ENCODE measurements at regions not wholly inside any gene's neighbourhood (a gene's known extent, or its start where the extent isn't known, plus 50 kb on each side); places are given as distances from the start of the nearest gene placed in this dataset.
"Not testable (repeated sequence)": the region's sequence is repeated elsewhere in the genome, so short reads cannot be mapped to it uniquely, and the experiment has no call there.

GRCh38 chr7:3117488-3118231 lies 74.0 kb upstream of the CARD11 start:
- Histone ChIP-seq H3K36me3 (ENCODE audit: insufficient read depth, low read length) (no peaks in the 10 kb centered on the region), H3K27ac (ENCODE audit: low read depth, low read length) (no peak overlapping the region), H3K4me1 (ENCODE audit: insufficient read depth, low read length) (peaks cover 64% of the 10 kb centered on the region), H3K9me3 (ENCODE audit: control insufficient read depth in 1 of 2, low read length in 2 of 2) (no peaks in the 10 kb centered on the region), H3K27me3 (ENCODE audit: insufficient read depth, low read length) (no peaks in the 10 kb centered on the region), H3K4me3 (ENCODE audit: low read length in 2 of 2) (peak overlapping the region in 1 of 2 donors; percentile 22)
- ChIA-PET POLR2A (ENCODE audit: partially characterized antibody) (interaction anchor here (0.9 to 4.5 kb wide), 5 partner anchors 10 to 53 kb away, joined by 3 to 46 read pairs (median 9); no protein-coding TSS in a partner anchor), CTCF (ENCODE audit: partially characterized antibody) (interaction anchor here (0.6 to 2.5 kb wide), 7 partner anchors 19 to 253 kb away, joined by 3 to 10 read pairs (median 4); no protein-coding TSS in a partner anchor)
- Mint-ChIP-seq H3K36me3 (peaks cover 10 to 13% of the 10 kb centered on the region in 2 donors), H3K4me3 (peak overlapping the region in 7 of 8 donors; percentile 83 to 98 (median 90)), H3K9me3 (peaks cover 0 to 36% (median 12%) of the 10 kb centered on the region in 8 donors), H3K27ac (peak overlapping the region in 6 of 7 donors; percentile 84 to 96 (median 90)), H3K4me1 (peaks cover 43 to 88% (median 58%) of the 10 kb centered on the region in 4 donors), H3K27me3 (peaks cover 0 to 2% of the 10 kb centered on the region in 2 donors)
- intact Hi-C loops (cut with micrococcal nuclease), result loop anchor here (2.0 kb wide), 1 partner anchor 23 kb away; no protein-coding TSS in a partner anchor
- peak in 3 of 5 donors; percentile 13 to 42 (median 33) for DNase-seq

DNA sequence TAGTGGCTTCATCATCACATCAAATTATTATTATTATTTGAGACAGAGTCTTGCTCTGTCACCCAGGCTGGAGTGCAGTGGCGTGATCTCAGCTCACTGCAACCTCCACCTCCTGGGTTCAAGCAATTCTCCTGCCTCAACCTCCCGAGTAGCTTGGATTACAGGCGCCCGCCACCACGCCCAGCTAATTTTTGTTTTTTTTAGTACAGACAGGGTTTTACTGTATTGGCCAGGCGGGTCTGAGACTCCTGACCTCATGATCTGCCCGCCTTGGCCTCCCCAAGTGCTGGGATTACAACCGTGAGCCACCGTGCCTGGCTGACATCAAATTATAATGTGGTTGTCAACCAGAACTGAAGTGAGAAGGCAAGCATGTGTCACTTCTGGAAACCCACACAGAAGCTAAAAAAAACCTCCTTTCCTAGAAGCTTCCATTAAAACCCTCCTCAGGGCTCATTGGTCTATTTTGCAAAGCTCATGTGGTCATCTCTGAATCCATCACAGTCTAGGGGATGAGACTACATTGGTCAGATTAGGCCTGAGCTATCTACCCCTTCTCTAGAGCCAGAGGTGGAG lies 75.8 kb upstream of the CARD11 start:
- peaks cover 5 to 13% of the 10 kb centered on the region in 2 donors for H3K36me3 Mint-ChIP-seq
- H3K27ac ChIP-seq (ENCODE audit: low read depth, low read length); H3K27me3 Mint-ChIP-seq; H3K27me3 ChIP-seq (ENCODE audit: insufficient read depth, low read length); H3K4me3 ChIP-seq (ENCODE audit: low read length in 2 of 2); intact Hi-C loops (cut with micrococcal nuclease); H3K9me3 ChIP-seq (ENCODE audit: control insufficient read depth in 1 of 2, low read length in 2 of 2); DNase-seq; H3K36me3 ChIP-seq (ENCODE audit: insufficient read depth, low read length): not testable (repeated sequence)
- POLR2A ChIA-PET (ENCODE audit: partially characterized antibody), result interaction anchor here (0.8 to 4.5 kb wide), 5 partner anchors 27 to 136 kb away, joined by 3 to 46 read pairs (median 6); no protein-coding TSS in a partner anchor
- H3K4me1 Mint-ChIP-seq, result peaks cover 34 to 70% (median 50%) of the 10 kb centered on the region in 4 donors
- H3K4me1 ChIP-seq (ENCODE audit: insufficient read depth, low read length), result peaks cover 56% of the 10 kb centered on the region
- H3K9me3 Mint-ChIP-seq, result peaks cover 1 to 21% (median 8%) of the 10 kb centered on the region in 8 donors
- H3K4me3 Mint-ChIP-seq, result peak overlapping the region in 3 of 8 donors; percentile 40 to 89 (median 73)
- CTCF ChIA-PET (ENCODE audit: partially characterized antibody), result interaction anchor here (0.6 to 2.5 kb wide), 6 partner anchors 25 to 54 kb away, joined by 3 to 12 read pairs (median 5); no protein-coding TSS in a partner anchor
- peak overlapping the region in 3 of 7 donors; percentile 26 to 88 (median 68) for H3K27ac Mint-ChIP-seq

DNA sequence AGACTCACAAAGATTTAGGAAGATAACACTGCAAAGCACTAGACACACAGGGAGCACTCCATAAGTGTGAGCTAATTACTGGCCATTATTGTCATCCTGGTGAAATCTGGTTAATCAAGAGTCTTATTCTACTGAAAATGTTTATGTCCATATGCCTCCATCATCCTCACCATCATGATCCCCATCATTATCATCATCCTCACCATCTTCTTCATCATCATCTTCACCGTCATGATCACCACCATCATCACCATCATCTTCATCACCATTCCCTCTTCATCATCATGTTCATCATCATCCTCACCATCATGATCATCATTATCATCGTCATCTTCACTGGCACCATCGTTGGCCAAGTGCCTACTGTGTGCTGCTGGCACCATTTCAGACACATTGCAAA lies 76.3 kb upstream of the CARD11 start:
- no peak for DNase-seq
- Mint-ChIP-seq H3K4me3 (peak overlapping the region in 2 of 8 donors; percentile 73 to 89), H3K9me3 (peaks cover 1 to 16% (median 5%) of the 10 kb centered on the region in 8 donors), H3K27me3 (peaks cover 0 to 2% of the 10 kb centered on the region in 2 donors), H3K4me1 (peaks cover 30 to 65% (median 46%) of the 10 kb centered on the region in 4 donors), H3K27ac (peak overlapping the region in 4 of 7 donors; percentile 57 to 88 (median 76)), H3K36me3 (peaks cover 5 to 11% of the 10 kb centered on the region in 2 donors)
- H3K9me3 ChIP-seq (ENCODE audit: control insufficient read depth in 1 of 2, low read length in 2 of 2), result no peaks in the 10 kb centered on the region
- no peak overlapping the region for H3K4me3 ChIP-seq (ENCODE audit: low read length in 2 of 2)
- intact Hi-C loops (cut with micrococcal nuclease), result loop anchor here (2.0 kb wide), 1 partner anchor 55 kb away; no protein-coding TSS in a partner anchor
- no peak overlapping the region for H3K27ac ChIP-seq (ENCODE audit: low read depth, low read length)
- POLR2A ChIA-PET (ENCODE audit: partially characterized antibody), result interaction anchor here (0.7 to 4.5 kb wide), 7 partner anchors 12 to 77 kb away, joined by 3 to 46 read pairs (median 3); partner anchors contain the start of gene CARD11
- CTCF ChIA-PET (ENCODE audit: partially characterized antibody), result interaction anchor here (1.0 to 2.5 kb wide), 5 partner anchors 25 to 55 kb away, joined by 3 to 12 read pairs (median 6); no protein-coding TSS in a partner anchor
- H3K36me3 ChIP-seq (ENCODE audit: insufficient read depth, low read length), result no peaks in the 10 kb centered on the region
- no peaks in the 10 kb centered on the region for H3K27me3 ChIP-seq (ENCODE audit: insufficient read depth, low read length)
- peaks cover 56% of the 10 kb centered on the region for H3K4me1 ChIP-seq (ENCODE audit: insufficient read depth, low read length)

DNA sequence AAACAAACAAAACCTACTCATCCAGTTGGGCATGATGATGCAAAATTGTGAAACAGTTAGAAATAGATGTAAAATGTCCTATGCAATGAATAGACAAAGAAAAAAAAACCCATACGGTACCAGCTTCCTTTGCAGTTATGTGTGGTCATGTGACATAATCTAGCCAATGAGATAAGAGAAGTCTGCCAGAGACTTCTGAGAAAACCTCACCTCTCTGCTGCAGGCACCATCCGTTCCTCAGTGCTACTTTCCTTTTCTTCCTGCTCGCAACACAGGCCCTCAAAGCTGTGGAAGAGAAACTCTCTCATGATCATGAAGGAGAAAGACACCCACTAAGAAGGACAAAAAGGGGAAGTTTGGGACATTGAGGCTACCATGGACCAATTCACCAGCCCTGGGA lies 76.8 kb upstream of the CARD11 start:
- Histone ChIP-seq H3K4me3 (ENCODE audit: low read length in 2 of 2) (no peak overlapping the region), H3K9me3 (ENCODE audit: control insufficient read depth in 1 of 2, low read length in 2 of 2) (no peaks in the 10 kb centered on the region), H3K27me3 (ENCODE audit: insufficient read depth, low read length) (no peaks in the 10 kb centered on the region), H3K27ac (ENCODE audit: low read depth, low read length) (peak overlapping the region; percentile 1), H3K4me1 (ENCODE audit: insufficient read depth, low read length) (peaks cover 50% of the 10 kb centered on the region), H3K36me3 (ENCODE audit: insufficient read depth, low read length) (no peaks in the 10 kb centered on the region)
- intact Hi-C loops (cut with micrococcal nuclease), result loop anchor here (2.0 kb wide), 1 partner anchor 56 kb away; no protein-coding TSS in a partner anchor
- peaks cover 5 to 8% of the 10 kb centered on the region in 2 donors for H3K36me3 Mint-ChIP-seq
- POLR2A ChIA-PET (ENCODE audit: partially characterized antibody), result interaction anchor here (0.7 to 4.5 kb wide), 5 partner anchors 13 to 77 kb away, joined by 3 to 46 read pairs (median 3); partner anchors contain the start of gene CARD11
- peak overlapping the region in 5 of 7 donors; percentile 57 to 88 (median 68) for H3K27ac Mint-ChIP-seq
- peaks cover 0 to 2% of the 10 kb centered on the region in 2 donors for H3K27me3 Mint-ChIP-seq
- H3K9me3 Mint-ChIP-seq, result peaks cover 0 to 11% (median 5%) of the 10 kb centered on the region in 8 donors
- CTCF ChIA-PET (ENCODE audit: partially characterized antibody), result interaction anchor here (1.9 kb wide), 1 partner anchor 51 kb away, joined by 6 read pairs; no protein-coding TSS in a partner anchor
- peak; percentile 21 to 70 (median 51) for DNase-seq
- peak overlapping the region in 6 of 8 donors; percentile 42 to 89 (median 56) for H3K4me3 Mint-ChIP-seq
- H3K4me1 Mint-ChIP-seq, result peaks cover 24 to 59% (median 40%) of the 10 kb centered on the region in 4 donors

DNA sequence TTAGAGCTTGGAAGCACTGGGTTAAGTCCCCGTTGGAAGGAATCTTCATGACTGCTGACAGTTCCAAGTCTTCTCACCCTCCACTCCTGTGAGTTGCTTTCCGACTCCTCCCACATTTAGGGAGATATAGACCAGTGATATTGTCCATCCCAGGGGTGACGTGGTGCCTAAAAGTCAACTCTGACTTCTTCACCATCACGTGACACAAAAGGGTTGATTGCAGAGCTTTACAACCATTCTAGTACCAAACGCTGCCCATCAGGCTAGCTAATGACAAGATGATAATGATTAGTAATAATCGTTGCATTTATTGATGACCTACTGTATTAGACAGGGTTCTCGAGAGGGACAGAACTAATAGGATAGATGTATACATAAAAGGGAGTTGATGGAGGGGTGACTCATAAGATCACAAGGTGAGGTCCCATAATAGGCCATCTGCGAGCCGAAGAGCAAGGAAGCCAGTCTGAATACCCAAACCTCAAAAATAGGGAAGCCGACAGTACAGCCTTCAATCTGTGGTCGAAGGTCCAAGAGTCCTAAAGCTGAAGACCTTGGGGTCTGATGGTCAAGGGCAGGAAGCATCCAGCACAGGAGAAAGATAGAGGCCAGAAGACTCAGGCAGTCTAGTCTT lies 85.3 kb upstream of the CARD11 start:
- H3K27ac Mint-ChIP-seq, result no peak overlapping the region

DNA sequence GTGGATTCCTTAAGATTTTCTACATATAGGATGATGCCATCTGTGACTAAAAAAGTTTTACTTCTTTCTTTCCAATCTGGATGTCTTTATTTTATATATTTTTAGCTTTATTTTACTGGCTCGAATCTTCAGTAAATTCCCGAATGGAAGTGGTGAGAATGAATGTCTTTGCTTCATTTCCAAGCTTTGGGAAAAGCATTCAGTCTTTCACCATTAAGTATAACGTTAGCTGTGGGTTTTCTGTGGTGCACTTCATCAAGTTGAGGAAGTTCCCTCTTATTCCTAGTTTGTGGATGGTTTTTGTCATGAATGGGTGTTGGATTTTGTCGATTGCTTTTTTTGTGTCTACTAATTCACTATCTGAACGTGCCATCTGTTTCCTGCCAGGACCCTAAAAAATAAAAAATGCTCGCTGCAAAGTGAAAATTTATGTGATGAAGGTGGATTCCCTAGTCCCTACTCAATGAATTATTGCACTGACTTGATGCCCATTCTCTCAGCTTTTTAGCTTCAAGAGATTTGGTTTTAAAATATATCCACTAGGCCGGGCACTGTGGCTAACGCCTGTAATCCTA lies 90.2 kb upstream of the CARD11 start:
- no peaks in the 10 kb centered on the region for H3K9me3 ChIP-seq (ENCODE audit: control insufficient read depth in 1 of 2, low read length in 2 of 2)
- ChIA-PET CTCF (ENCODE audit: partially characterized antibody) (interaction anchor here (1.0 to 2.1 kb wide), 3 partner anchors 20 to 68 kb away, joined by 3 to 8 read pairs (median 4); no protein-coding TSS in a partner anchor), POLR2A (ENCODE audit: partially characterized antibody) (no interaction called here)
- H3K36me3 Mint-ChIP-seq, result no peaks in the 10 kb centered on the region
- H3K4me3 ChIP-seq (ENCODE audit: low read length in 2 of 2), result no peak overlapping the region
- intact Hi-C loops (cut with micrococcal nuclease), result no loop called here
- H3K27ac ChIP-seq (ENCODE audit: low read depth, low read length), result no peak overlapping the region
- no peak overlapping the region for H3K4me3 Mint-ChIP-seq
- H3K27ac Mint-ChIP-seq, result no peak overlapping the region
- no peaks in the 10 kb centered on the region for H3K4me1 ChIP-seq (ENCODE audit: insufficient read depth, low read length)
- no peak for DNase-seq
- no peaks in the 10 kb centered on the region for H3K27me3 Mint-ChIP-seq
- H3K9me3 Mint-ChIP-seq, result peaks cover 0 to 2% (median 0%) of the 10 kb centered on the region in 8 donors
- peaks cover 0 to 1% (median 0%) of the 10 kb centered on the region in 4 donors for H3K4me1 Mint-ChIP-seq
- no peaks in the 10 kb centered on the region for H3K36me3 ChIP-seq (ENCODE audit: insufficient read depth, low read length)
- no peaks in the 10 kb centered on the region for H3K27me3 ChIP-seq (ENCODE audit: insufficient read depth, low read length)

More for the DNA sequence above, 85.3 kb upstream of the CARD11 start:
- no peak overlapping the region for H3K4me3 ChIP-seq (ENCODE audit: low read length in 2 of 2)
- H3K27ac ChIP-seq (ENCODE audit: low read depth, low read length), result no peak overlapping the region
- H3K36me3 Mint-ChIP-seq, result no peaks in the 10 kb centered on the region
- H3K4me1 ChIP-seq (ENCODE audit: insufficient read depth, low read length), result no peaks in the 10 kb centered on the region
- H3K27me3 ChIP-seq (ENCODE audit: insufficient read depth, low read length), result no peaks in the 10 kb centered on the region
- no peak for DNase-seq
- intact Hi-C loops (cut with micrococcal nuclease), result no loop called here
- POLR2A ChIA-PET (ENCODE audit: partially characterized antibody), result no interaction called here
- H3K27me3 Mint-ChIP-seq, result no peaks in the 10 kb centered on the region
- CTCF ChIA-PET (ENCODE audit: partially characterized antibody), result interaction anchor here (0.8 kb wide), 1 partner anchor 25 kb away, joined by 3 read pairs; no protein-coding TSS in a partner anchor
- no peaks in the 10 kb centered on the region for H3K9me3 ChIP-seq (ENCODE audit: control insufficient read depth in 1 of 2, low read length in 2 of 2)
- H3K9me3 Mint-ChIP-seq, result peaks cover 0 to 4% (median 0%) of the 10 kb centered on the region in 8 donors
- H3K4me1 Mint-ChIP-seq, result no peaks in the 10 kb centered on the region
- no peaks in the 10 kb centered on the region for H3K36me3 ChIP-seq (ENCODE audit: insufficient read depth, low read length)
- no peak overlapping the region for H3K4me3 Mint-ChIP-seq
